H1 (cell line): ENCODE measurements at regions not wholly inside any gene's neighbourhood (a gene's known extent, or its start where the extent isn't known, plus 50 kb on each side); places are given as distances from the start of the nearest gene placed in this dataset.

Experiments
- CTCF ChIP-seq, 3 experiments: IDR thresholded peaks; 1 replicate in 2 of 3; 2 replicates in 1 of 3; pipeline versions ENCODE4 v1.5.1 to v1.6.1; 2011; ENCODE audit warnings: low read length in 3 of 3, mild to moderate bottlenecking in 3 of 3, inconsistent platforms in 2 of 3, low read depth in 1 of 3, moderate library complexity in 1 of 3; ENCODE audit not compliant: insufficient read depth in 1 of 3; ENCODE audit errors: control extremely low read depth in 1 of 3
- EP300 ChIP-seq, 2 experiments: IDR thresholded peaks; 1 replicate in 1 of 2; 2 replicates in 1 of 2; pipeline ENCODE4 v1.6.1; 2011 to 2012; ENCODE audit warnings: low read depth in 2 of 2, low read length in 2 of 2, mild to moderate bottlenecking in 2 of 2, borderline replicate concordance in 1 of 2, inconsistent platforms in 1 of 2, moderate library complexity in 1 of 2
- EZH2 ChIP-seq: fragments of 200-600 bp; sonication (generic); IDR thresholded peaks from 2 replicates; pipeline ENCODE4 v1.7.1; 2012; ENCODE audit warnings: low read depth, mild to moderate bottlenecking, moderate library complexity, low read length, inconsistent platforms; ENCODE audit not compliant: severe bottlenecking
- KDM1A ChIP-seq: fragments of 200-600, 300-600 bp; sonication (generic); IDR thresholded peaks from 2 replicates; pipeline ENCODE4 v1.7.1; 2016; ENCODE audit warnings: mild to moderate bottlenecking, low read length, borderline replicate concordance
- TEAD4 ChIP-seq: IDR thresholded peaks from 2 replicates; pipeline ENCODE4 v1.6.1; 2012; ENCODE audit warnings: low read depth, low read length, inconsistent platforms, mixed read lengths
- ZNF274 ChIP-seq: IDR thresholded peaks from 2 replicates; pipeline ENCODE4 v1.7.0; 2012; ENCODE audit warnings: low read length, borderline replicate concordance; ENCODE audit errors: extremely low read depth

GRCh38 chr15:26372706-26373105 is 400.2 kb downstream of the GABRB3 start:
- TF ChIP-seq ZNF274 (no peak), TEAD4 (no peak), EZH2 (no peak), KDM1A (no peak), EP300 (IDR thresholded peaks at IDR 0.05; ENCODE audit: borderline replicate concordance in 1 of 2, low read depth in 2 of 2, low read length in 2 of 2) (no peak), CTCF (IDR thresholded peaks at IDR 0.05; ENCODE audit: control extremely low read depth in 1 of 3, insufficient read depth in 1 of 3, low read depth in 1 of 3, low read length in 3 of 3) (no peak)
